Type B pancreatic cell (in vitro differentiated cells): ENCODE measurements at regions not wholly inside any gene's neighbourhood (a gene's known extent, or its start where the extent isn't known, plus 50 kb on each side); places are given as distances from the start of the nearest gene placed in this dataset.
"Not testable (repeated sequence)": the region's sequence is repeated elsewhere in the genome, so short reads cannot be mapped to it uniquely, and the experiment has no call there.

ENCODE experiments used
- DNase-seq: peaks from one replicate; pipeline ENCODE4 v3.0.0; 2021; ENCODE audit warnings: mixed read lengths; ENCODE audit not compliant: unreplicated experiment; ENCODE audit errors: extremely low spot score
- H3K27ac Mint-ChIP-seq: 2 replicates; pipeline ENCODE4 v1.8.0; 2021; ENCODE audit warnings: mild to moderate bottlenecking, mixed read lengths
- H3K27me3 Mint-ChIP-seq: 2 replicates; pipeline ENCODE4 v1.8.0; 2021; ENCODE audit warnings: mixed read lengths
- H3K36me3 Mint-ChIP-seq: 2 replicates; pipeline ENCODE4 v1.8.0; 2021; ENCODE audit warnings: mixed read lengths
- H3K4me1 Mint-ChIP-seq: one replicate; pipeline ENCODE4 v1.8.0; 2021; ENCODE audit warnings: mixed read lengths; ENCODE audit not compliant: unreplicated experiment
- H3K4me3 Mint-ChIP-seq: 2 replicates; pipeline ENCODE4 v1.8.0; 2021; ENCODE audit warnings: mild to moderate bottlenecking, mixed read lengths
- H3K9me3 Mint-ChIP-seq: 2 replicates; pipeline ENCODE4 v1.8.0; 2021; ENCODE audit warnings: mixed read lengths
- TF ChIP-seq, protein P1 (sequence below): fragments of 200-600 bp; sonication (generic); conservative IDR thresholded peaks from 2 replicates; pipeline ENCODE4 v1.5.0; 2021; ENCODE audit warnings: antibody characterized with exemption, mild to moderate bottlenecking

DNA sequence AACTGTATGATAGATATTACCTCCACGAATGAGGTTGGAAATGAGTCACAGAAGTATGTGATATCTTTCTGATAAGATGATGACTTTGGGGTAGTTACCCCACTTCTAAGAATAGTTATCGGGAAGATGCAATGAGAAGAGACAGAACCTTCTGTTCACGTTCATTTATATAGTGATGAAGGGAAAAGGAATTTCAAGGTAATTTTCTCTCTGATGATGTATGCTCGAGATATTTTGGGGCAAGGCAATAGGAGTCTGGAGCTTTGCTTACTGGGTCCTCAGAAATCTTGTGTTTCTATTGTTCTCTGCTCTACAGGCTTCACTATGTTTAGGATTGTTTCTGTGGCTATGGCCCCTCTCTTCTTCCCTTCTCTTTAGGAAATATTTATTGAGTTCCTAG, 1389.6 kb downstream of the CDH8 start:
- Mint-ChIP-seq H3K27ac (no peak overlapping the region), H3K4me1 (no peaks in the 10 kb centered on the region), H3K4me3 (no peak overlapping the region), H3K9me3 (no peaks in the 10 kb centered on the region), H3K27me3 (no peaks in the 10 kb centered on the region), H3K36me3 (no peaks in the 10 kb centered on the region)
- TF ChIP-seq, protein P1, sequence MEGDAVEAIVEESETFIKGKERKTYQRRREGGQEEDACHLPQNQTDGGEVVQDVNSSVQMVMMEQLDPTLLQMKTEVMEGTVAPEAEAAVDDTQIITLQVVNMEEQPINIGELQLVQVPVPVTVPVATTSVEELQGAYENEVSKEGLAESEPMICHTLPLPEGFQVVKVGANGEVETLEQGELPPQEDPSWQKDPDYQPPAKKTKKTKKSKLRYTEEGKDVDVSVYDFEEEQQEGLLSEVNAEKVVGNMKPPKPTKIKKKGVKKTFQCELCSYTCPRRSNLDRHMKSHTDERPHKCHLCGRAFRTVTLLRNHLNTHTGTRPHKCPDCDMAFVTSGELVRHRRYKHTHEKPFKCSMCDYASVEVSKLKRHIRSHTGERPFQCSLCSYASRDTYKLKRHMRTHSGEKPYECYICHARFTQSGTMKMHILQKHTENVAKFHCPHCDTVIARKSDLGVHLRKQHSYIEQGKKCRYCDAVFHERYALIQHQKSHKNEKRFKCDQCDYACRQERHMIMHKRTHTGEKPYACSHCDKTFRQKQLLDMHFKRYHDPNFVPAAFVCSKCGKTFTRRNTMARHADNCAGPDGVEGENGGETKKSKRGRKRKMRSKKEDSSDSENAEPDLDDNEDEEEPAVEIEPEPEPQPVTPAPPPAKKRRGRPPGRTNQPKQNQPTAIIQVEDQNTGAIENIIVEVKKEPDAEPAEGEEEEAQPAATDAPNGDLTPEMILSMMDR = no peak
- no peak for DNase-seq

DNA sequence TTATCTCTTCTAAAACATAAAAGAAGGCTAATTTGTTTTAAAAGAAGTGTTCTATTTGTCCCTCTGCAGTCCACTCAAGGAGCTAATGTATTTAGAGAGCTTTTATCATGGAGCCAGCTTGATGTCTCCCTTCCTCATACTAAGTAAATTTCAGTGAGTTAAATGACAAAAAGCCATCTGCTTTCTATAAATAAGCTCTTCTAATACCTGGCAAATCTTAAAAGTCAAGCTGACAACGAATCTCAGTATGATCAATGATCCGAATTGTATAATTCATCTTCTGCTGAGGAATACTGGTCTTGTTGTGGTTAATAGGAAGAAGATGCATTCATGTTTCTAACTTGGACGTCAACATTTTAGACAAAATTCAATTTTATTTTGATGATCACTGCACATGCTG, 1390.7 kb downstream of the CDH8 start:
- Mint-ChIP-seq H3K4me3 (no peak overlapping the region), H3K4me1 (no peaks in the 10 kb centered on the region), H3K36me3 (no peaks in the 10 kb centered on the region), H3K27ac (no peak overlapping the region), H3K9me3 (no peaks in the 10 kb centered on the region), H3K27me3 (no peaks in the 10 kb centered on the region)
- TF ChIP-seq, protein P1 = no peak
- DNase-seq = no peak

DNA sequence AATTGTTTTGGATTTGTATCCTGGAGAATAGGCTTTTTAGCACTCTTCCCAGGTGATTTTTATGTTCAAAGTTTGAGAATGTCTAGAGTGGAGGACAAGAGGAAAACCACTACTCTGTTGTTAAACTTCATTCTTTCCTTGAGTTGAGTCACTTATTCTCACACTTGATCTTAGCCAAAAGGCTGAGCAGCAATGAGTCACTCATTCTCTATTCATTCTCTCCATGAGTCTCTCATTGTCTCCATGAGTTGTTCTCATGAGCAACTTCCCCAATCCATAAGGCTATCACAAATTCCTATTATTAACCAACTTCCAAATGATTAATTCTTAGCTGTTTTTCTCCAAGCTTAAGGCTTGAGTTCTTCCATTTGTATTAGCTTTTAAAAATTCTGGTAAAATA, 1393.3 kb downstream of the CDH8 start:
- H3K36me3 Mint-ChIP-seq = no peaks in the 10 kb centered on the region

GRCh38 chr16:60641067-60641665, 1395.1 kb downstream of the CDH8 start:
- H3K27ac Mint-ChIP-seq = no peak overlapping the region
- H3K27me3 Mint-ChIP-seq = no peaks in the 10 kb centered on the region
- TF ChIP-seq, protein P1 = no peak
- DNase-seq = no peak
- H3K4me3 Mint-ChIP-seq = no peak overlapping the region
- H3K4me1 Mint-ChIP-seq = no peaks in the 10 kb centered on the region
- H3K9me3 Mint-ChIP-seq = no peaks in the 10 kb centered on the region
- no peaks in the 10 kb centered on the region for H3K36me3 Mint-ChIP-seq

More for the DNA sequence above, 1393.3 kb downstream of the CDH8 start:
- H3K27ac Mint-ChIP-seq = no peak overlapping the region
- H3K4me3 Mint-ChIP-seq = no peak overlapping the region
- DNase-seq = no peak
- H3K9me3 Mint-ChIP-seq = no peaks in the 10 kb centered on the region
- TF ChIP-seq, protein P1 = no peak
- no peaks in the 10 kb centered on the region for H3K27me3 Mint-ChIP-seq
- no peaks in the 10 kb centered on the region for H3K4me1 Mint-ChIP-seq

DNA sequence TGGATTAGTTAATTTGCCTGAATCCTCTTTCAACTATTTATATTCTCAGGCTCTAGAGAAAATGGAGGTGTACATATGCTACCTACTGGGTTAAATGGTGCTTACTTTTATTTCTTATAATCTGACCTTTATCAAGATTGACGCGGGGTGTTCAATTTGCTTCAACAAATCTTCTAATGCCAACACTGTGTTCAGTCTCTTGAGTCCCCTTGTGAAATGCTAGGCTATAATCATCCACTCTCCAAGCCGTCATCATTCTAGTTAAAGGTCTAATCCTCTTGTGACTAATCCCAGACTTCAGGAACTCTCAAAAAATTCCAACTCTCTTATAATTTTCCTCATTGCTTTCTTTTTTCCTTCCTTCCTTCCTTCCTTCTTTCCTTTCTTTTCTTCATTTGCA, 1396.2 kb downstream of the CDH8 start:
- no peak overlapping the region for H3K27ac Mint-ChIP-seq
- H3K4me1 Mint-ChIP-seq = no peaks in the 10 kb centered on the region
- H3K27me3 Mint-ChIP-seq = no peaks in the 10 kb centered on the region
- TF ChIP-seq, protein P1 = no peak
- no peak overlapping the region for H3K4me3 Mint-ChIP-seq
- no peaks in the 10 kb centered on the region for H3K36me3 Mint-ChIP-seq
- DNase-seq = no peak
- H3K9me3 Mint-ChIP-seq = no peaks in the 10 kb centered on the region

- not testable (repeated sequence) for H3K4me3 Mint-ChIP-seq, H3K27me3 Mint-ChIP-seq, H3K4me1 Mint-ChIP-seq, DNase-seq, H3K9me3 Mint-ChIP-seq, H3K36me3 Mint-ChIP-seq
- peak overlapping the region; percentile 88 for H3K27ac Mint-ChIP-seq
Measured at GRCh38 chr16:60636636-60637035, 1399.6 kb downstream of the CDH8 start.
